ENCODE measurements at regions not wholly inside any gene's neighbourhood (a gene's known extent, or its start where the extent isn't known, plus 50 kb on each side); places are given as distances from the start of the nearest gene placed in this dataset.

DNA sequence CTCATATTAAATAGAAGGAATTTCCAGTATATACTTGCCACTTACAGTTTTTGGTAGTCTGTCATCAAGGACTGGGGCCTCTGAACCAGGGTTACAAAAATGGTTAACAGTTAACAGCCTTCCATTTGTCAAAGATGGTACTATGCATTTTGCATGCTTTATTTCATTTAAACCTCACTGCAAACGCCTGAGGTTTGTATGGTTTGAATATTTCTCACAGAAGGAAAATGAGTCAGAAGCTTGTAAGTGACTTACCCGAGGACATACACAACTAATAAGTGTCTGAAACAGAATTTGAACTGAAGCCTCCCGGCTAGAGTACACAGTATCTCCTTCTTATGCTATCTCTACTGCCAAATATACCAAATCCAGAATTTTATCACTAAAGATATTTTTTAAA, 1593.5 kb upstream of the ACVR2A start:
- H3K4me1 ChIP-seq (ENCODE audit: control insufficient read depth, insufficient read depth, low read depth, low read length), result no peaks in the 10 kb centered on the region
- H3K79me1 ChIP-seq (replicated peaks; ENCODE audit: low read length, poor library complexity, severe bottlenecking), result no peaks in the 10 kb centered on the region
- no peak overlapping the region for H2BK12ac ChIP-seq (ENCODE audit: low read length in 2 of 2)
- H2AFZ ChIP-seq (ENCODE audit: low read depth, low read length), result no peak overlapping the region
- no peak overlapping the region for H4K91ac ChIP-seq (ENCODE audit: low read length)
- H4K8ac ChIP-seq (ENCODE audit: low read length), result no peak overlapping the region
- H3K36me3 ChIP-seq (ENCODE audit: control insufficient read depth in 1 of 2, insufficient read depth in 2 of 2, low read depth in 1 of 2, low read length in 2 of 2), result no peaks in the 10 kb centered on the region
- H2BK120ac ChIP-seq (ENCODE audit: low read depth, low read length), result no peak overlapping the region
- H3K14ac ChIP-seq (ENCODE audit: low read length in 2 of 2), result no peak overlapping the region
- H3K27ac ChIP-seq (ENCODE audit: low read length, poor library complexity, severe bottlenecking), result no peak overlapping the region
- WGBS, result 30% methylated on average over 2 of the region's 3 CpGs
- H2BK15ac ChIP-seq (ENCODE audit: low read depth, poor library complexity, severe bottlenecking), result no peak overlapping the region
- DNase-seq, result no peak
- H2AK5ac ChIP-seq (ENCODE audit: low read length, severe bottlenecking), result no peak overlapping the region
- H3K4me2 ChIP-seq (ENCODE audit: low read length, poor library complexity, severe bottlenecking), result no peak overlapping the region
- H2BK5ac ChIP-seq (ENCODE audit: low read depth, low read length, poor library complexity, severe bottlenecking), result no peak overlapping the region
- H3K9me3 ChIP-seq (ENCODE audit: control insufficient read depth, low read length), result no peaks in the 10 kb centered on the region
- no peak overlapping the region for H3K18ac ChIP-seq (ENCODE audit: low read depth in 1 of 2, low read length in 2 of 2)
- H3K4me3 ChIP-seq (ENCODE audit: insufficient read depth in 1 of 2, low read depth in 1 of 2, low read length in 2 of 2), result no peak overlapping the region
- H3K27me3 ChIP-seq (ENCODE audit: control insufficient read depth in 1 of 2, insufficient read depth in 1 of 2, low read length in 2 of 2), result no peaks in the 10 kb centered on the region
- no peak overlapping the region for H3K23ac ChIP-seq (ENCODE audit: low read length in 2 of 2)
- H3K9ac ChIP-seq (ENCODE audit: low read length), result no peak overlapping the region
- no peak overlapping the region for H3K4ac ChIP-seq (ENCODE audit: low read depth in 1 of 2, low read length in 2 of 2)

DNA sequence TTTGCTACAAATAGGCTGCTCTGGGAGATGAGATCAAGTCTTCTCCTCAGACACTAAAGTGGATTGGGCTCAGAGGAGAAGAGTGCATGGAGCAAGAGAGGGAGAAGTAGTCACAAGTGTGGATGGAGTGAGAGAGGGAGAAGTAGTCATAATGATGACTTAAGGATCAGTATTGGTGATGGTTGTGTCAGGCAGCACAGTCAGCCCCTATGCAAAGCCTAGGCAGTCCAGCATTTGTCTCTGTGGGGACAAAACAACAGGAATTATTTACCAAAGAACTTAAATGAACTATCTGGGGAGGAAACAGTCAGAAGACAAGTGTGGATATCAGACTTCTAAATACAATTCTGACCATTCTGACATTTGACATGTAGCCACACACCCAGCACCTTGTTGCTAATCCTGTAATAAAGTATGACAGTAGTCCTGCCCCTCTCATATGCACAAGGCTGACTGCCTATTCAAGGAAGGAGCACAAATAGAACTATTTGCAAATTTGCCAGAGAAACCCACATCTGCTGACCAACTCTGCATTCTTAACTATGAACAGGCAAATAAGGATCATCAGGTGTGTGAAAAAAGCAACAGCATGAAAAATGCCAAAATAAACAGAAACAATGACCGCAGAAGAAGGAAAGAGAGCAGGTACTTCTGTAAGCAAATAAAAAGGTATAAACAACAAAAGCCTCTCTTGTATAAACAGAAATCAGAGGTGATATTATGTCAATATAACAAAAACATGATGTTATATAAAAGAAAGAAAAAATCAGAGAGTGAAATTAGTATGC, 1597.9 kb upstream of the ACVR2A start:
- H2AK5ac ChIP-seq (ENCODE audit: low read length, severe bottlenecking), result no peak overlapping the region
- DNase-seq, result no peak
- H4K8ac ChIP-seq (ENCODE audit: low read length), result no peak overlapping the region
- no peak overlapping the region for H3K4me2 ChIP-seq (ENCODE audit: low read length, poor library complexity, severe bottlenecking)
- no peaks in the 10 kb centered on the region for H3K9me3 ChIP-seq (ENCODE audit: control insufficient read depth, low read length)
- no peak overlapping the region for H2BK120ac ChIP-seq (ENCODE audit: low read depth, low read length)
- H3K9ac ChIP-seq (ENCODE audit: low read length), result no peak overlapping the region
- WGBS, result no CpG with 5 or more reads among the region's 1 CpG
- H3K4me3 ChIP-seq (ENCODE audit: insufficient read depth in 1 of 2, low read depth in 1 of 2, low read length in 2 of 2), result no peak overlapping the region
- no peaks in the 10 kb centered on the region for H3K79me1 ChIP-seq (replicated peaks; ENCODE audit: low read length, poor library complexity, severe bottlenecking)
- no peak overlapping the region for H3K23ac ChIP-seq (ENCODE audit: low read length in 2 of 2)
- no peak overlapping the region for H2AFZ ChIP-seq (ENCODE audit: low read depth, low read length)
- peak overlapping the region in 1 of 2 experiments; percentile 66 for H2BK12ac ChIP-seq (ENCODE audit: low read length in 2 of 2)
- no peak overlapping the region for H3K14ac ChIP-seq (ENCODE audit: low read length in 2 of 2)
- no peak overlapping the region for H4K91ac ChIP-seq (ENCODE audit: low read length)
- no peak overlapping the region for H2BK15ac ChIP-seq (ENCODE audit: low read depth, poor library complexity, severe bottlenecking)
- H2BK5ac ChIP-seq (ENCODE audit: low read depth, low read length, poor library complexity, severe bottlenecking), result no peak overlapping the region
- H3K4ac ChIP-seq (ENCODE audit: low read depth in 1 of 2, low read length in 2 of 2), result no peak overlapping the region
- no peaks in the 10 kb centered on the region for H3K27me3 ChIP-seq (ENCODE audit: control insufficient read depth in 1 of 2, insufficient read depth in 1 of 2, low read length in 2 of 2)
- H3K4me1 ChIP-seq (ENCODE audit: control insufficient read depth, insufficient read depth, low read depth, low read length), result no peaks in the 10 kb centered on the region
- H3K36me3 ChIP-seq (ENCODE audit: control insufficient read depth in 1 of 2, insufficient read depth in 2 of 2, low read depth in 1 of 2, low read length in 2 of 2), result no peaks in the 10 kb centered on the region
- no peak overlapping the region for H3K27ac ChIP-seq (ENCODE audit: low read length, poor library complexity, severe bottlenecking)
- H3K18ac ChIP-seq (ENCODE audit: low read depth in 1 of 2, low read length in 2 of 2), result no peak overlapping the region

DNA sequence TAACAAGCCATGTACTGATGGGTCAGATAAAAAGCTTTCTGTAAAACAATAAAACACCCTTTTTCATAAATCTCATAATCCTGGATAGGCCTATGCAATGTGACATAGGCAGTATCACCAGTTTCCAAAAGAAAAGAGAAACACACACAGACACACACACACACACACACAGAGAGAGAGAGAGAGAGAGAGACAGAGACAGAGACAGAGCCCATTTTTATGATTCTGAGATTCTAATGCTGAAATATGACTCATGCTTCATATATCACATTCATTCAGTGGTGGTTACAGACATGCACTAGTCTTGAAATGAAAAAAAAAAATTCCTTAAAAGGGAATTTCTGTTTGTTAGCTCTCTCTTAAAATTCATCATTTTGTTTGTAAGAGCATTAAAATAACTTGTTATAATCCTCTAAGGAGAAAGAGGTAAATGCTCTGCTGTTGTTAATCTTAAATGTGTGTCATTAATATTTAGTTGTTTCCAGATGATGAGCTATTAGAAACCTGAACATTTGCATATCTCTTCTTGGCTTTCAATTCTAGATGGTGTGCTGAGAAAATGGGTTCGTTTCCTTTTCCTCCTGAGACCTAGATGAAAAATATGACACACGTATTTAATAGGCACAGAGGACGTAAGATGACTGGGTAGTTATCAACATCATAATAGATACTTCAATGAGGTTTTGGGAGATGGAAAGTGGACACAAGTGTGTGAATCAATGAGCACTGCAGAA, 1598.7 kb upstream of the ACVR2A start:
- Histone ChIP-seq H4K8ac (ENCODE audit: low read length) (no peak overlapping the region), H3K4me2 (ENCODE audit: low read length, poor library complexity, severe bottlenecking) (no peak overlapping the region), H4K91ac (ENCODE audit: low read length) (no peak overlapping the region), H3K9ac (ENCODE audit: low read length) (no peak overlapping the region), H3K4ac (ENCODE audit: low read depth in 1 of 2, low read length in 2 of 2) (no peak overlapping the region), H3K27ac (ENCODE audit: low read length, poor library complexity, severe bottlenecking) (no peak overlapping the region), H3K9me3 (ENCODE audit: control insufficient read depth, low read length) (no peaks in the 10 kb centered on the region), H3K14ac (ENCODE audit: low read length in 2 of 2) (no peak overlapping the region), H3K18ac (ENCODE audit: low read depth in 1 of 2, low read length in 2 of 2) (no peak overlapping the region), H3K27me3 (ENCODE audit: control insufficient read depth in 1 of 2, insufficient read depth in 1 of 2, low read length in 2 of 2) (no peaks in the 10 kb centered on the region), H2BK15ac (ENCODE audit: low read depth, poor library complexity, severe bottlenecking) (no peak overlapping the region), H2BK12ac (ENCODE audit: low read length in 2 of 2) (no peak overlapping the region), H3K36me3 (ENCODE audit: control insufficient read depth in 1 of 2, insufficient read depth in 2 of 2, low read depth in 1 of 2, low read length in 2 of 2) (no peaks in the 10 kb centered on the region), H2AK5ac (ENCODE audit: low read length, severe bottlenecking) (no peak overlapping the region), H2BK120ac (ENCODE audit: low read depth, low read length) (no peak overlapping the region), H3K4me3 (ENCODE audit: insufficient read depth in 1 of 2, low read depth in 1 of 2, low read length in 2 of 2) (no peak overlapping the region), H3K4me1 (ENCODE audit: control insufficient read depth, insufficient read depth, low read depth, low read length) (no peaks in the 10 kb centered on the region), H2AFZ (ENCODE audit: low read depth, low read length) (no peak overlapping the region), H3K79me1 (replicated peaks; ENCODE audit: low read length, poor library complexity, severe bottlenecking) (no peaks in the 10 kb centered on the region), H3K23ac (ENCODE audit: low read length in 2 of 2) (no peak overlapping the region), H2BK5ac (ENCODE audit: low read depth, low read length, poor library complexity, severe bottlenecking) (no peak overlapping the region)
- WGBS, result 50% methylated on average over 1 of the region's 3 CpGs
- DNase-seq, result peak; percentile 50

DNA sequence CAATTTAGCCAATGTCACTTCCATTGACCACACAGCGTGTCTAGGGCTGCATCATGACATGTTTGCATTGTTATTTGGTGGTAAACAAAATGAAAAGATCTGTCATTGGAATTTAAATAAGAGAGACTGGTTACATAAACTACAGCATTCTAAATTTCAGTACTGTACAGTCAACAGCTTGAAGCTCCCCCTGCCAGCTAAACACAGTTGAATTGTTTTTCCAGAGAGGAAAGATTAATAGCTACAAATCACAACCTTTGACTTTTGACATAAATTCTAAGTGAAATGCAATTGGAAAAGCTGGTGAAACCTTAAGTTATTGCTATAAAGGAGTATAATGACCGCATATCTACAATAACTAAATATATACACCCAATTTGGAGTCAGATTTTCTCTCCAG, 1600.0 kb upstream of the ACVR2A start:
- Histone ChIP-seq H3K79me1 (replicated peaks; ENCODE audit: low read length, poor library complexity, severe bottlenecking) (no peaks in the 10 kb centered on the region), H3K4me3 (ENCODE audit: insufficient read depth in 1 of 2, low read depth in 1 of 2, low read length in 2 of 2) (no peak overlapping the region), H3K23ac (ENCODE audit: low read length in 2 of 2) (no peak overlapping the region), H4K91ac (ENCODE audit: low read length) (no peak overlapping the region), H3K9me3 (ENCODE audit: control insufficient read depth, low read length) (no peaks in the 10 kb centered on the region), H3K14ac (ENCODE audit: low read length in 2 of 2) (no peak overlapping the region), H3K18ac (ENCODE audit: low read depth in 1 of 2, low read length in 2 of 2) (no peak overlapping the region), H2BK5ac (ENCODE audit: low read depth, low read length, poor library complexity, severe bottlenecking) (no peak overlapping the region), H2BK120ac (ENCODE audit: low read depth, low read length) (no peak overlapping the region), H2AK5ac (ENCODE audit: low read length, severe bottlenecking) (no peak overlapping the region), H3K4ac (ENCODE audit: low read depth in 1 of 2, low read length in 2 of 2) (no peak overlapping the region), H3K36me3 (ENCODE audit: control insufficient read depth in 1 of 2, insufficient read depth in 2 of 2, low read depth in 1 of 2, low read length in 2 of 2) (no peaks in the 10 kb centered on the region), H2BK12ac (ENCODE audit: low read length in 2 of 2) (no peak overlapping the region), H3K9ac (ENCODE audit: low read length) (no peak overlapping the region), H2BK15ac (ENCODE audit: low read depth, poor library complexity, severe bottlenecking) (no peak overlapping the region), H4K8ac (ENCODE audit: low read length) (no peak overlapping the region), H3K4me2 (ENCODE audit: low read length, poor library complexity, severe bottlenecking) (no peak overlapping the region), H2AFZ (ENCODE audit: low read depth, low read length) (no peak overlapping the region), H3K27me3 (ENCODE audit: control insufficient read depth in 1 of 2, insufficient read depth in 1 of 2, low read length in 2 of 2) (no peaks in the 10 kb centered on the region), H3K27ac (ENCODE audit: low read length, poor library complexity, severe bottlenecking) (no peak overlapping the region), H3K4me1 (ENCODE audit: control insufficient read depth, insufficient read depth, low read depth, low read length) (no peaks in the 10 kb centered on the region)
- WGBS, result no CpG with 5 or more reads among the region's 2 CpGs
- DNase-seq, result peak; percentile 24
